ENCODE measurements at regions not wholly inside any gene's neighbourhood (a gene's known extent, or its start where the extent isn't known, plus 50 kb on each side); places are given as distances from the start of the nearest gene placed in this dataset.

DNA sequence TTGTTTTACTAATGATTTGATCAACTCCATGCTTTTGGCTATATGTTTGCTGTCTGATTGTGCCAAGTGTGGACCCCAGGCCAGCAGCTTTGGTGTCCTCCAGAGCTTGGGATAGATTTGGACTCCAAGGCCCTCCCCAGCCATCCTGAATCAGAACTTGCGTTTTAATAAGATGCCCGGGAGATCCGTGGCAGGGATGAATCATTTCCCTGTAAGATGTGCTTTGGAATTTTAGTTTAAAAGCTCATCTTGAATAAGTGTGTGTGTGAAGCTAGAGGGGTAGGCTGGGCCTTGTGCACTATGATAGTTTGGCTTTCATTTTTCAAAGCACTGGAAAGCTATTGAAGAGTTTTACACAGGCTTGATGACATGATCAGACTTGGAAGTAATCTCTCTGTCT, 66.2 kb upstream of the SDK1 start:
- peaks cover 5% of the 10 kb centered on the region for H3K27me3 Mint-ChIP-seq
- no peak overlapping the region for H3K27ac Mint-ChIP-seq

DNA sequence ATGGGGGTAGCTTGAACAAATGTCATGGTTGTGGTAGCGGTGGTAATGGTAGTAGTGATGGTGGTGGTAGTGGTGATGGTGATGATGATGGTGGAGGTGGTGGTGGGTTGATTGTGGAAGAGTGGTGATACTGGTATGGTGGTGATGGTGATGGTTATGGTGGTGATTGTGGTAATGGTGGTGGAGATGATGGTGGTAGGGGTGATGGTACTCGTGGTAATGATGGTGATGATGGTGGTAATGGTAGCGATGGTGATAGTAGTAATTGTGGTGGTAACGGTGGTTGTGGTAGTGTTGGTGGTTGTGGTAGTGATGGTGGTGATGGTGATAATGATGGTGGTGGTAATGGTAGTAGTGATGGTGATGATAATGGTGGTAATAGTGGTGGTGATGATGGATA, 65.7 kb upstream of the SDK1 start:
- DNase-seq (ENCODE audit: low spot score, unreplicated experiment), result no peak
- no peaks in the 10 kb centered on the region for H3K4me1 Mint-ChIP-seq (ENCODE audit: low read depth)
- H3K27ac Mint-ChIP-seq, result no peak overlapping the region
- H3K27me3 Mint-ChIP-seq, result peaks cover 5% of the 10 kb centered on the region
- H3K9me3 Mint-ChIP-seq (ENCODE audit: low read depth), result peaks cover 9% of the 10 kb centered on the region
- peaks cover 3% of the 10 kb centered on the region for H3K36me3 Mint-ChIP-seq (ENCODE audit: insufficient read depth)
- no peak overlapping the region for H3K4me3 Mint-ChIP-seq (ENCODE audit: low read depth)
- TF ChIP-seq, protein P1, sequence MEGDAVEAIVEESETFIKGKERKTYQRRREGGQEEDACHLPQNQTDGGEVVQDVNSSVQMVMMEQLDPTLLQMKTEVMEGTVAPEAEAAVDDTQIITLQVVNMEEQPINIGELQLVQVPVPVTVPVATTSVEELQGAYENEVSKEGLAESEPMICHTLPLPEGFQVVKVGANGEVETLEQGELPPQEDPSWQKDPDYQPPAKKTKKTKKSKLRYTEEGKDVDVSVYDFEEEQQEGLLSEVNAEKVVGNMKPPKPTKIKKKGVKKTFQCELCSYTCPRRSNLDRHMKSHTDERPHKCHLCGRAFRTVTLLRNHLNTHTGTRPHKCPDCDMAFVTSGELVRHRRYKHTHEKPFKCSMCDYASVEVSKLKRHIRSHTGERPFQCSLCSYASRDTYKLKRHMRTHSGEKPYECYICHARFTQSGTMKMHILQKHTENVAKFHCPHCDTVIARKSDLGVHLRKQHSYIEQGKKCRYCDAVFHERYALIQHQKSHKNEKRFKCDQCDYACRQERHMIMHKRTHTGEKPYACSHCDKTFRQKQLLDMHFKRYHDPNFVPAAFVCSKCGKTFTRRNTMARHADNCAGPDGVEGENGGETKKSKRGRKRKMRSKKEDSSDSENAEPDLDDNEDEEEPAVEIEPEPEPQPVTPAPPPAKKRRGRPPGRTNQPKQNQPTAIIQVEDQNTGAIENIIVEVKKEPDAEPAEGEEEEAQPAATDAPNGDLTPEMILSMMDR (IDR thresholded peaks at IDR 0.05; ENCODE audit: unreplicated experiment), result no peak

More for the DNA sequence above, 66.2 kb upstream of the SDK1 start:
- no peak for DNase-seq (ENCODE audit: low spot score, unreplicated experiment)
- no peaks in the 10 kb centered on the region for H3K4me1 Mint-ChIP-seq (ENCODE audit: low read depth)
- TF ChIP-seq, protein P1 (IDR thresholded peaks at IDR 0.05; ENCODE audit: unreplicated experiment), result no peak
- peaks cover 3% of the 10 kb centered on the region for H3K36me3 Mint-ChIP-seq (ENCODE audit: insufficient read depth)
- no peak overlapping the region for H3K4me3 Mint-ChIP-seq (ENCODE audit: low read depth)
- H3K9me3 Mint-ChIP-seq (ENCODE audit: low read depth), result peaks cover 9% of the 10 kb centered on the region

DNA sequence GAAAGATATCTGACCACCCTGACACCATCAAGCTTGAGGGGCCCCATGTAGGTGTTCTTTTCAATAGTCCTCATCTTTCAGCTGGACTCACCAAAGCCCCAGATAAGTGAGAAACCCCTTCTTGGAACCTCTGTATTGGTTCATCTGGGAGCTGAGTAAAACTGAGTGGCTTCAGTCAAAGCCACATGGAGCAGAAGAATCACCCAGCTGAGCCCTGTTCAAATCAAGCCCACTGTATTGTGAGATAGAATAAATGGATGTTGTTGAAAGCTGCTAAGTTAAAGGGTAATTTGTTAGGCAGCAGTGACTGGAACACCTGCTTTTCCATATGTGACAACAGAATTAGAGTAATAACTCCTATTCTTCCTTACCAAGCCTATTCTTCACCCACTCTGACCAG, 64.8 kb upstream of the SDK1 start:
- Mint-ChIP-seq H3K4me1 (ENCODE audit: low read depth) (no peaks in the 10 kb centered on the region), H3K27me3 (peaks cover 5% of the 10 kb centered on the region), H3K36me3 (ENCODE audit: insufficient read depth) (peaks cover 3% of the 10 kb centered on the region), H3K9me3 (ENCODE audit: low read depth) (peaks cover 9% of the 10 kb centered on the region), H3K27ac (no peak overlapping the region), H3K4me3 (ENCODE audit: low read depth) (no peak overlapping the region)
- TF ChIP-seq, protein P1 (IDR thresholded peaks at IDR 0.05; ENCODE audit: unreplicated experiment), result no peak
- DNase-seq (ENCODE audit: low spot score, unreplicated experiment), result no peak

DNA sequence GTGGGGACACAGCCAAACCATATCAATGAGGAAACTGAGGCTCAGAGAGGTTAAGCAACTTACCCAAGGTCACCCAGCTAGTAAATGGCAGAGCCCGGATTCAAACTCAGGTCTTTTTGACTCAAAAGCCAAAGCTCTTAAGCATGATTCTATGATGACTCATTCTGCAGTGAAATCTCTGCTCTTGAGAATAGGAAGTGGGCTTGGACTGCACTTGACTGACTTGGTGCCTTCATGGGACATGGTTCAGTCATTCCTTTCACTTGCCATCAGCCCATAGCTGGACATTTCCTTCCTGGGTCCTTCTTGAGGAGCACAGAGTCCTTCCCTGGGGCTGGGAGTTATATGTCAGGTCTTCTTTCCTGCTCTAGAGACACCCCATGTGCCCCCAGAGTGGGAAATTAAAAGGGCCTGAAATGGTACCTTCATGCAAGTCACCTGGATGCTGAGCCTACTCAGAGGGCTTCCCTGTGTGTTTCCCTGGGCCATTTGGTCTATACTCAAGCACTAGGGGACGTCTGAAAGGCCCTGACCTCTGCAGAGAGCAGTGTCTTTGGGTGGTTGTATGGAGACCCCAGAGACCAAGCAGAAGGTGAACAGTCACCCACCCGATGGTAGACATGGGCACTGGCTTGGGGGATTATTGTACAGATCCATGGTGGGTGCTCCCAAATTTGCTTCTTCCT, 62.4 kb upstream of the SDK1 start:
- H3K27me3 Mint-ChIP-seq, result peaks cover 8% of the 10 kb centered on the region
- TF ChIP-seq, protein P1 (IDR thresholded peaks at IDR 0.05; ENCODE audit: unreplicated experiment), result no peak
- peaks cover 3% of the 10 kb centered on the region for H3K36me3 Mint-ChIP-seq (ENCODE audit: insufficient read depth)
- no peak overlapping the region for H3K4me3 Mint-ChIP-seq (ENCODE audit: low read depth)
- peaks cover 8% of the 10 kb centered on the region for H3K4me1 Mint-ChIP-seq (ENCODE audit: low read depth)
- DNase-seq (ENCODE audit: low spot score, unreplicated experiment), result no peak
- H3K27ac Mint-ChIP-seq, result no peak overlapping the region
- peaks cover 9% of the 10 kb centered on the region for H3K9me3 Mint-ChIP-seq (ENCODE audit: low read depth)

DNA sequence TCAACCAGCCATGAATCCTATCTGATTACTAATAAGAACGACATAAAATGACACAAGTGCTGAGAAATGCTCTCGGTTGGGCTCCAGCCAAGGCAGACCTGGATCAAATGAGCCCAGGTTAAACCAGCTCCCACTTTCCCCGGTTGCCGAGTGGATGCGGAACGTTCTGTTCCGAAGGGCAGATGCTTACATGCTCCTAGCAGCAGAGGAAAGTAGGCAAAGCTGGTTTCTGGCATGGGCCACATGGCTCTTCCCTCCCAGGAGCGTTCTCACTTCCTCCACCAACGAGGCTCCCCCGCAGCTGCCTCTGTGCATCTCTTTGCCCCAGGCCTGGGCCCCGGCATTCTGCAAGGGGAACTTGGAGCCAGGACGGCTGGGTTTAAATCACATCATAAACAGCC, 61.8 kb upstream of the SDK1 start:
- peaks cover 9% of the 10 kb centered on the region for H3K9me3 Mint-ChIP-seq (ENCODE audit: low read depth)
- no peak overlapping the region for H3K4me3 Mint-ChIP-seq (ENCODE audit: low read depth)
- H3K27ac Mint-ChIP-seq, result no peak overlapping the region
- peaks cover 7% of the 10 kb centered on the region for H3K27me3 Mint-ChIP-seq
- H3K4me1 Mint-ChIP-seq (ENCODE audit: low read depth), result peaks cover 14% of the 10 kb centered on the region
- TF ChIP-seq, protein P1 (IDR thresholded peaks at IDR 0.05; ENCODE audit: unreplicated experiment), result no peak
- no peak for DNase-seq (ENCODE audit: low spot score, unreplicated experiment)
- H3K36me3 Mint-ChIP-seq (ENCODE audit: insufficient read depth), result peaks cover 3% of the 10 kb centered on the region
